H1 (cell line): ENCODE measurements at regions not wholly inside any gene's neighbourhood (a gene's known extent, or its start where the extent isn't known, plus 50 kb on each side); places are given as distances from the start of the nearest gene placed in this dataset.

Experiments
- CTCF ChIA-PET: fragments of 300-600 bp; sonication (Branson Sonifier 250); formaldehyde crosslinking; loops from one replicate; lab custom pipeline; 2021; ENCODE audit not compliant: partially characterized antibody; lab: Charles Lee
- POLR2A ChIA-PET: fragments of 300-600 bp; sonication (Branson Sonifier 250); formaldehyde crosslinking; loops from one replicate; lab custom pipeline; 2021; ENCODE audit warnings: inconsistent platforms; ENCODE audit not compliant: partially characterized antibody; lab: Charles Lee
- DNase-seq, 2 experiments: peaks; one replicate each; pipeline versions ENCODE4 v3.0.0 to v3.0.0-alpha.2; 2010 to 2022; ENCODE audit warnings: low spot score in 2 of 2, low read depth in 1 of 2, mixed read lengths in 1 of 2
- FAIRE-seq: peaks from 2 replicates; lab custom pipeline; 2011; peaks lifted over from hg19 to GRCh38; lab: Jason Lieb, UNC
- H2AFZ ChIP-seq: 2 replicates; pipeline ENCODE4 v1.8.1; 2012; ENCODE audit warnings: low read length, inconsistent platforms
- H2AK5ac ChIP-seq: 2 replicates; pipeline ENCODE4 v1.6.1; 2013; ENCODE audit warnings: low read depth, low read length
- H2BK120ac ChIP-seq: replicated peaks from 2 replicates; pipeline ENCODE3; 2013; ENCODE audit warnings: low read depth, low read length, inconsistent platforms
- H2BK12ac ChIP-seq: 2 replicates; pipeline ENCODE4 v1.6.1; 2013; ENCODE audit warnings: low read depth, low read length
- H2BK15ac ChIP-seq: 2 replicates; pipeline ENCODE4 v1.6.1; 2013; ENCODE audit warnings: low read length
- H2BK20ac ChIP-seq: 2 replicates; pipeline ENCODE4 v1.6.1; 2013; ENCODE audit warnings: low read length
- H2BK5ac ChIP-seq: 2 replicates; pipeline ENCODE4 v1.6.1; 2013; ENCODE audit warnings: low read depth, low read length
- H3K14ac ChIP-seq: 2 replicates; pipeline ENCODE4 v1.6.1; 2013; ENCODE audit warnings: inconsistent platforms; ENCODE audit not compliant: insufficient read length
- H3K18ac ChIP-seq: 2 replicates; pipeline ENCODE4 v1.6.1; 2013; ENCODE audit warnings: low read length; ENCODE audit errors: extremely low read depth
- H3K23ac ChIP-seq: 2 replicates; pipeline ENCODE4 v1.6.1; 2013; ENCODE audit warnings: inconsistent platforms; ENCODE audit not compliant: insufficient read length
- H3K23me2 ChIP-seq: 2 replicates; pipeline ENCODE4 v1.6.1; 2013; ENCODE audit warnings: low read depth, low read length
- H3K27ac ChIP-seq: 2 replicates; pipeline ENCODE4 v1.6.1; 2011; ENCODE audit warnings: low read depth, low read length, inconsistent platforms
- H3K27me3 ChIP-seq, 4 experiments: replicated peaks in 1 of 4; 1 replicate in 1 of 4; 2 replicates in 3 of 4; pipeline versions ENCODE4 v1.6.1 to v1.8.1; 2011 to 2013; ENCODE audit warnings: low read length in 3 of 4, mild to moderate bottlenecking in 3 of 4, inconsistent platforms in 2 of 4, mixed read lengths in 2 of 4, moderate library complexity in 1 of 4; ENCODE audit not compliant: control insufficient read depth in 3 of 4, insufficient read depth in 3 of 4; ENCODE audit errors: extremely low read depth in 1 of 4
- H3K36me3 ChIP-seq, 4 experiments: 2 replicates each; pipeline versions ENCODE4 v1.6.1 to v1.8.1; 2011 to 2013; ENCODE audit warnings: mild to moderate bottlenecking in 4 of 4, low read length in 3 of 4, moderate library complexity in 2 of 4, control low read depth in 1 of 4, inconsistent platforms in 1 of 4; ENCODE audit not compliant: insufficient read depth in 4 of 4, control insufficient read depth in 2 of 4
- H3K4ac ChIP-seq: replicated peaks from 2 replicates; pipeline ENCODE3; 2013; ENCODE audit warnings: low read length, low read depth, mixed read lengths, inconsistent platforms; ENCODE audit not compliant: insufficient read length
- H3K4me1 ChIP-seq, 4 experiments: replicated peaks in 1 of 4; 1 replicate in 1 of 4; 2 replicates in 3 of 4; pipeline versions ENCODE4 v1.6.1 to v1.8.1; 2011 to 2013; ENCODE audit warnings: low read length in 3 of 4, inconsistent platforms in 2 of 4, mixed read lengths in 1 of 4; ENCODE audit not compliant: insufficient read depth in 4 of 4, control insufficient read depth in 3 of 4
- H3K4me2 ChIP-seq, 2 experiments: 2 replicates each; pipeline versions ENCODE4 v1.6.1 to v1.8.1; 2011 to 2013; ENCODE audit warnings: low read depth in 2 of 2, low read length in 2 of 2, control low read depth in 1 of 2, inconsistent platforms in 1 of 2, mild to moderate bottlenecking in 1 of 2; ENCODE audit not compliant: insufficient read depth in 1 of 2
- H3K4me3 ChIP-seq, 4 experiments: fragments of 200-600, 300-600 bp in 1 of 4; sonication (generic), shearing (Covaris generic), sonication (Bioruptor Twin) in 1 of 4; 2 replicates each; pipeline versions ENCODE4 v1.5.1 to v1.8.1; 2011 to 2016; ENCODE audit warnings: low read length in 4 of 4, low read depth in 3 of 4, control low read depth in 2 of 4, inconsistent platforms in 2 of 4, mild to moderate bottlenecking in 2 of 4, mixed read lengths in 1 of 4, moderate library complexity in 1 of 4; ENCODE audit not compliant: insufficient read depth in 2 of 4; ENCODE audit errors: extremely low read depth in 1 of 4
- H3K56ac ChIP-seq: replicated peaks from 2 replicates; pipeline ENCODE3; 2013; ENCODE audit warnings: low read depth, mild to moderate bottlenecking, mixed read lengths, low read length, inconsistent platforms; ENCODE audit not compliant: insufficient read length
- H3K79me1 ChIP-seq: 2 replicates; pipeline ENCODE4 v1.6.1; 2013; ENCODE audit warnings: low read depth, low read length, control low read depth
- H3K79me2 ChIP-seq, 2 experiments: 2 replicates each; pipeline versions ENCODE4 v1.6.1 to v1.8.1; 2012 to 2013; ENCODE audit warnings: low read length in 2 of 2, mild to moderate bottlenecking in 2 of 2, inconsistent platforms in 1 of 2; ENCODE audit not compliant: insufficient read depth in 2 of 2, control insufficient read depth in 1 of 2
- H3K9ac ChIP-seq, 4 experiments: replicated peaks in 1 of 4; 1 replicate in 1 of 4; 2 replicates in 3 of 4; pipeline versions ENCODE4 v1.6.1 to v1.8.1; 2011 to 2013; ENCODE audit warnings: low read depth in 3 of 4, low read length in 3 of 4, control low read depth in 2 of 4, mild to moderate bottlenecking in 2 of 4, moderate library complexity in 2 of 4, inconsistent platforms in 1 of 4; ENCODE audit errors: extremely low read depth in 1 of 4
- H3K9me3 ChIP-seq, 2 experiments: 2 replicates each; pipeline versions ENCODE4 v1.6.1 to v1.8.1; 2012 to 2013; ENCODE audit warnings: mild to moderate bottlenecking in 2 of 2, moderate library complexity in 2 of 2, control low read depth in 1 of 2, inconsistent platforms in 1 of 2, low read depth in 1 of 2, low read length in 1 of 2, mixed read lengths in 1 of 2; ENCODE audit not compliant: insufficient read depth in 2 of 2
- H4K20me1 ChIP-seq, 2 experiments: replicated peaks in 1 of 2; 2 replicates each; pipeline versions ENCODE3 to v1.8.1; 2011 to 2013; ENCODE audit warnings: inconsistent platforms in 2 of 2, low read length in 2 of 2, mild to moderate bottlenecking in 1 of 2; ENCODE audit not compliant: insufficient read depth in 2 of 2, control insufficient read depth in 1 of 2
- H4K5ac ChIP-seq: 2 replicates; pipeline ENCODE4 v1.6.1; 2013; ENCODE audit warnings: low read length, low read depth, mixed read lengths, inconsistent platforms; ENCODE audit not compliant: insufficient read length
- H4K8ac ChIP-seq: 2 replicates; pipeline ENCODE4 v1.8.0; 2013; ENCODE audit warnings: mild to moderate bottlenecking, moderate library complexity, low read length, inconsistent platforms; ENCODE audit not compliant: insufficient read depth; ENCODE audit errors: extremely low read depth
- H4K91ac ChIP-seq: replicated peaks from 2 replicates; pipeline ENCODE3; 2013; ENCODE audit warnings: low read length, mixed read lengths, inconsistent platforms; ENCODE audit not compliant: insufficient read length
- ATF3 ChIP-seq: IDR thresholded peaks from 2 replicates; pipeline ENCODE4 v1.6.1; 2011; ENCODE audit warnings: low read depth, mild to moderate bottlenecking, low read length; ENCODE audit not compliant: insufficient read depth
- CHD2 ChIP-seq: IDR thresholded peaks from 2 replicates; pipeline ENCODE4 v1.6.1; 2012; ENCODE audit warnings: low read length, improper control_type of control experiment
- CREB1 ChIP-seq: IDR thresholded peaks from 2 replicates; pipeline ENCODE4 v1.6.1; 2012; ENCODE audit warnings: inconsistent platforms
- E2F6 ChIP-seq: IDR thresholded peaks from 2 replicates; pipeline ENCODE4 v1.6.1; 2012; ENCODE audit warnings: inconsistent platforms
- EGR1 ChIP-seq: IDR thresholded peaks from 2 replicates; pipeline ENCODE4 v1.6.1; 2011; ENCODE audit warnings: low read depth, low read length, borderline replicate concordance
- EP300 ChIP-seq, 2 experiments: IDR thresholded peaks; 1 replicate in 1 of 2; 2 replicates in 1 of 2; pipeline ENCODE4 v1.6.1; 2011 to 2012; ENCODE audit warnings: low read depth in 2 of 2, low read length in 2 of 2, mild to moderate bottlenecking in 2 of 2, borderline replicate concordance in 1 of 2, inconsistent platforms in 1 of 2, moderate library complexity in 1 of 2
- MAX ChIP-seq: IDR thresholded peaks from 2 replicates; pipeline ENCODE4 v1.6.1; 2012; ENCODE audit warnings: inconsistent platforms
- SIRT6 ChIP-seq: IDR thresholded peaks from one replicate; pipeline ENCODE4 v1.7.1; 2012; ENCODE audit warnings: low read length, inconsistent platforms
- SUZ12 ChIP-seq: fragments of 200-600 bp; sonication (generic); IDR thresholded peaks from 2 replicates; pipeline ENCODE4 v1.6.1; 2012; ENCODE audit warnings: mild to moderate bottlenecking, inconsistent platforms, low read length, moderate library complexity, mixed read lengths
- TEAD4 ChIP-seq: IDR thresholded peaks from 2 replicates; pipeline ENCODE4 v1.6.1; 2012; ENCODE audit warnings: low read depth, low read length, inconsistent platforms, mixed read lengths
- WGBS, 2 experiments: shearing (Covaris generic) in 1 of 2; methylation state at CpG; one replicate each; pipeline versions ENCODE4 v1.1.6 to v1.1.7; 2013 to 2015; ENCODE audit warnings: low lambda C conversion rate in 2 of 2, mixed read lengths in 2 of 2, inconsistent platforms in 1 of 2, low coverage in 1 of 2, missing lambda C conversion rate in 1 of 2; ENCODE audit not compliant: insufficient replicate concordance in 2 of 2, insufficient coverage in 1 of 2, insufficient read length in 1 of 2; ENCODE audit errors: extremely low coverage in 1 of 2, missing lambda C conversion rate in 1 of 2; 5-methylcytosine and 5-hydroxymethylcytosine counted together

GRCh38 chr11:44382118-44382517 is 72.2 kb upstream of the ALX4 start:
- FAIRE-seq (no peak), DNase-seq (no peak)
- Histone ChIP-seq H3K4me3 (no peak overlapping the region), H4K5ac (no peak overlapping the region), H3K9ac (no peak overlapping the region), H3K18ac (no peak overlapping the region), H2BK15ac (no peak overlapping the region), H3K56ac (no peak overlapping the region), H3K27ac (no peak overlapping the region), H2AK5ac (no peak overlapping the region), H3K36me3 (no peaks in the 10 kb centered on the region), H3K79me1 (no peaks in the 10 kb centered on the region), H3K14ac (no peak overlapping the region), H2BK12ac (no peak overlapping the region), H3K27me3 (no peaks in the 10 kb centered on the region; a peak in 2 of 7 replicates), H2BK5ac (no peak overlapping the region), H3K4me1 (no peaks in the 10 kb centered on the region), H3K4ac (no peak overlapping the region), H3K23me2 (no peaks in the 10 kb centered on the region), H3K23ac (no peak overlapping the region), H4K91ac (no peak overlapping the region), H2BK20ac (no peak overlapping the region), H4K8ac (no peak overlapping the region), H2BK120ac (no peak overlapping the region), H3K79me2 (no peaks in the 10 kb centered on the region), H2AFZ (no peak overlapping the region), H3K4me2 (no peak overlapping the region), H4K20me1 (no peaks in the 10 kb centered on the region), H3K9me3 (no peaks in the 10 kb centered on the region)
- ChIA-PET POLR2A (no interaction called here), CTCF (interaction anchor here (0.7 to 1.4 kb wide), 3 partner anchors 9 to 45 kb away, joined by 3 to 5 read pairs (median 4); no protein-coding TSS in a partner anchor)
- TF ChIP-seq TEAD4 = no peak
- TF ChIP-seq EGR1 = no peak
- TF ChIP-seq SUZ12 = no peak
- no peak for TF ChIP-seq SIRT6
- TF ChIP-seq CHD2 = no peak
- TF ChIP-seq E2F6 = no peak
- TF ChIP-seq ATF3 = no peak
- no peak for TF ChIP-seq EP300 (IDR thresholded peaks at IDR 0.05; ENCODE audit: borderline replicate concordance in 1 of 2, low read depth in 2 of 2, low read length in 2 of 2)
- no peak for TF ChIP-seq CREB1
- TF ChIP-seq MAX = no peak
- WGBS, 2 experiments = 78% methylated on average over 6 of the region's 6 CpGs; no CpG with 5 or more reads in 1 of the 2 experiments
